GM21423 (cell line): ENCODE measurements at regions not wholly inside any gene's neighbourhood (a gene's known extent, or its start where the extent isn't known, plus 50 kb on each side); places are given as distances from the start of the nearest gene placed in this dataset.

ENCODE experiments used
- ATAC-seq: cut with Tn5 transposase; IDR thresholded peaks from one replicate; pipeline ENCODE4 v1.9.1; 2021; ENCODE audit warnings: mild to moderate bottlenecking, moderate library complexity; ENCODE audit not compliant: unreplicated experiment

- peak; percentile 78 for ATAC-seq
Observed at GRCh38 chr13:62357887-62358645, 942.4 kb upstream of the PCDH20 start.

GRCh38 chr13:62356977-62357376, 941.3 kb upstream of the PCDH20 start:
- no peak for ATAC-seq

- no peak for ATAC-seq
Observed at GRCh38 chr13:62337109-62337880, 921.6 kb upstream of the PCDH20 start.

GRCh38 chr13:62336507-62336906, 920.9 kb upstream of the PCDH20 start:
- ATAC-seq = no peak

GRCh38 chr13:62333466-62333865, 917.8 kb upstream of the PCDH20 start:
- ATAC-seq = no peak

GRCh38 chr13:62331384-62331783, 915.7 kb upstream of the PCDH20 start:
- ATAC-seq = no peak

GRCh38 chr13:62327367-62327766, 911.7 kb upstream of the PCDH20 start:
- no peak for ATAC-seq

- ATAC-seq = no peak
Observed at GRCh38 chr13:62324842-62325241, 909.2 kb upstream of the PCDH20 start.

GRCh38 chr13:62321895-62322294, 906.2 kb upstream of the PCDH20 start:
- no peak for ATAC-seq

- ATAC-seq = no peak
Observed at GRCh38 chr13:62321139-62321538, 905.5 kb upstream of the PCDH20 start.

- ATAC-seq = no peak
Observed at GRCh38 chr13:62320129-62321108, 904.8 kb upstream of the PCDH20 start.

GRCh38 chr13:62309904-62310303, 894.3 kb upstream of the PCDH20 start:
- no peak for ATAC-seq

- peak; percentile 77 for ATAC-seq
Observed at GRCh38 chr13:62305756-62306155, 890.1 kb upstream of the PCDH20 start.

- no peak for ATAC-seq
Observed at GRCh38 chr13:62302341-62302740, 886.7 kb upstream of the PCDH20 start.

- ATAC-seq = no peak
Observed at GRCh38 chr13:62299988-62300387, 884.3 kb upstream of the PCDH20 start.

- ATAC-seq = no peak
Observed at GRCh38 chr13:62296812-62297211, 881.2 kb upstream of the PCDH20 start.

GRCh38 chr13:62294244-62294643, 878.6 kb upstream of the PCDH20 start:
- no peak for ATAC-seq

GRCh38 chr13:62292714-62293480, 877.2 kb upstream of the PCDH20 start:
- ATAC-seq = no peak

GRCh38 chr13:62290542-62290941, 874.9 kb upstream of the PCDH20 start:
- no peak for ATAC-seq

GRCh38 chr13:62287764-62288163, 872.1 kb upstream of the PCDH20 start:
- no peak for ATAC-seq
